NB4 (cell line): ENCODE measurements at regions not wholly inside any gene's neighbourhood (a gene's known extent, or its start where the extent isn't known, plus 50 kb on each side); places are given as distances from the start of the nearest gene placed in this dataset.

Experiments
- DNase-seq: peaks from one replicate; pipeline ENCODE4 v3.0.0; 2010; ENCODE audit warnings: low read depth
- H3K4me3 ChIP-seq: one replicate; pipeline ENCODE4 v1.5.1; 2011; ENCODE audit warnings: mild to moderate bottlenecking, low read depth, low read length, moderate library complexity
- MYC ChIP-seq: IDR thresholded peaks from 2 replicates; pipeline ENCODE4 v1.6.1; 2011; ENCODE audit warnings: low read depth, low read length
- POLR2A ChIP-seq: IDR thresholded peaks from 2 replicates; pipeline ENCODE4 v1.6.1; 2011; ENCODE audit warnings: mild to moderate bottlenecking; ENCODE audit not compliant: insufficient read length; ENCODE audit errors: extremely low read depth
- TF ChIP-seq, protein P1 (sequence below): IDR thresholded peaks from 2 replicates; pipeline ENCODE4 v1.6.1; 2011; ENCODE audit warnings: low read depth, low read length
- TF ChIP-seq, protein P2 (sequence below): IDR thresholded peaks from one replicate; pipeline ENCODE4 v1.5.1; 2012; ENCODE audit warnings: low read depth, low read length

DNA sequence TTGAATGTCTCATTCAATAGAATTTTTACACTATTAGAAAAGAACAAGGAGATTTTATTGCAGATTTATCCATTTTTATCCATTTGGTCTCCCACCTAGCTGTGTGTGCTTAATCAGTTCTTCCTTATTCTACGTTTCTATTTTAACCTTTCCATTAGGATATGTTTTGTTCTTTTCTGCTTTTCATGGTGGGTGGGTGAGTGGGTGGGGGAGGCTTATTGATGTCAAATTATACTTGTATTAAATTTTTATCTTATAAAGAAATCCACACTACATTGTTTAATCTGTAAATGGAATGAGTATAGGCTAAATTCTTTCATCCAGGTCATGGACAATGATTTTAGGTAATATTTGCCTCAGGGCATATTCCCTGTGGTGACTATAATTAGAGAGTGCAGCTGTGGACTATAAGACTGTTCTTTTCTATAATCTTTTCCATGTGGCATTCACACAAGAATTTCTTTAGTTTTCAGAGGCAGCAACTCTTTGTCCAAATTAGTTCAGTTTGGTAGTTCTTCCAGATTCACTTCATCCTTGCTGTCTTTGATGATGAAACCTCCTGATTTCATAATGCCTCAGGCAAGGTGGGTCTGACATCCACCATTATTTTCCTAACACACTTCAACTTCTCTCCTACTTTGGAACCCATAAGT lies 2451.8 kb downstream of the PCDH7 start:
- H3K4me3 ChIP-seq = no peak overlapping the region
- TF ChIP-seq, protein P1, sequence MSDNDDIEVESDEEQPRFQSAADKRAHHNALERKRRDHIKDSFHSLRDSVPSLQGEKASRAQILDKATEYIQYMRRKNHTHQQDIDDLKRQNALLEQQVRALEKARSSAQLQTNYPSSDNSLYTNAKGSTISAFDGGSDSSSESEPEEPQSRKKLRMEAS = no peak
- TF ChIP-seq, protein P2, sequence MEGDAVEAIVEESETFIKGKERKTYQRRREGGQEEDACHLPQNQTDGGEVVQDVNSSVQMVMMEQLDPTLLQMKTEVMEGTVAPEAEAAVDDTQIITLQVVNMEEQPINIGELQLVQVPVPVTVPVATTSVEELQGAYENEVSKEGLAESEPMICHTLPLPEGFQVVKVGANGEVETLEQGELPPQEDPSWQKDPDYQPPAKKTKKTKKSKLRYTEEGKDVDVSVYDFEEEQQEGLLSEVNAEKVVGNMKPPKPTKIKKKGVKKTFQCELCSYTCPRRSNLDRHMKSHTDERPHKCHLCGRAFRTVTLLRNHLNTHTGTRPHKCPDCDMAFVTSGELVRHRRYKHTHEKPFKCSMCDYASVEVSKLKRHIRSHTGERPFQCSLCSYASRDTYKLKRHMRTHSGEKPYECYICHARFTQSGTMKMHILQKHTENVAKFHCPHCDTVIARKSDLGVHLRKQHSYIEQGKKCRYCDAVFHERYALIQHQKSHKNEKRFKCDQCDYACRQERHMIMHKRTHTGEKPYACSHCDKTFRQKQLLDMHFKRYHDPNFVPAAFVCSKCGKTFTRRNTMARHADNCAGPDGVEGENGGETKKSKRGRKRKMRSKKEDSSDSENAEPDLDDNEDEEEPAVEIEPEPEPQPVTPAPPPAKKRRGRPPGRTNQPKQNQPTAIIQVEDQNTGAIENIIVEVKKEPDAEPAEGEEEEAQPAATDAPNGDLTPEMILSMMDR = no peak
- TF ChIP-seq MYC = no peak
- no peak for TF ChIP-seq POLR2A
- no peak for DNase-seq

GRCh38 chr4:33176566-33176965 lies 2456.4 kb downstream of the PCDH7 start:
- DNase-seq = no peak
- H3K4me3 ChIP-seq = no peak overlapping the region

DNA sequence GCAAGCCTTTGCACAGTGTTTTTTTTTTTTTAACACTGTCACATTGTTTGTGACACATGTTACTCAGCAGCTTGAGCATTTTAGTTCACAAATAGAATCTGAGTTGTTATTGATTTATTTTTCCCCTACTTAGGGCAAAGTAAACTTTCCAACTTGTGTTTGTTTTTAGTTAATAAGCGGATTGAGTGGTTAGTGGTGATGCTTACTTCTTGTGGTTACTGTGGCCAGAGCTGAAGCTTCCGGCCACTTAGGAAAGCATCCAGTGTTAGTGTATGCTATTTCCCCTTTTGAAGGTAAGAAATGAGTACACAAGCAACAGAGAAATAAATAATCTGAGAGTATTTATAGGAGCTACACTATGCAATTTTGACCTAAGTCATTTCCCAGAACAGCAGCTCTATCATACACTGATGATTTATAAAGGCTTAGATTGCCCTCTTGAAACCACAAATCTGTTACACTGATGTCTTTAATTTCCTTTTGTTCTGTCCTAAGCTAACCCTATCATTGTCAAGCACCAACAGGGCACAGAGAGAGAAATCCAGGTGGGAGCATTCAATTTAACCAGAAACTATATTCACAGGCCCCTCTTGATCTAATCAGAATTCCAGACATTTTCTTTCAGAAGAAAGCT lies 2464.6 kb downstream of the PCDH7 start:
- TF ChIP-seq, protein P1 = no peak
- no peak for TF ChIP-seq MYC
- TF ChIP-seq POLR2A = no peak
- TF ChIP-seq, protein P2 = no peak
- DNase-seq = peak; percentile 74
- H3K4me3 ChIP-seq = no peak overlapping the region

More at GRCh38 chr4:33176566-33176965, 2456.4 kb downstream of the PCDH7 start:
- TF ChIP-seq, protein P2 = no peak
- TF ChIP-seq, protein P1 = no peak
- no peak for TF ChIP-seq MYC
- no peak for TF ChIP-seq POLR2A

DNA sequence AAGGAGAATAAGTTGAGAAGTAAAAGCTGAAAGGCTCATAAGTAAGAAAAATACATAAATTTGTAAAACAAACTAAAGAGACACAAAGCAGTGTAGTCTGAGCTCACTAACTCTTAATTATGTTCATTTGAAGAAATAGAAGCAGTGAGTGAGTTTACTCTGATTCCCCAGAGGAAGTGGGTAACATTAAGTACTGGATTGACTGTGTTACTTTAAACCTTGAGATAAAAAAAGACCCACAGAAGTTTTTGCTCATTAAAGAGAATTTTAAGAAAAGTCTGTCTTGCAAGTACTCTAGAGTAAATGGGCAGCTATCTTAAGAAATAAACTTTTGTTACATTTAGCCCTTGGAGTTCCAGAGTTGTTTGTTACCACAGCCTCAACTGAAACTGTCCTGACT lies 2466.9 kb downstream of the PCDH7 start:
- DNase-seq = no peak

DNA sequence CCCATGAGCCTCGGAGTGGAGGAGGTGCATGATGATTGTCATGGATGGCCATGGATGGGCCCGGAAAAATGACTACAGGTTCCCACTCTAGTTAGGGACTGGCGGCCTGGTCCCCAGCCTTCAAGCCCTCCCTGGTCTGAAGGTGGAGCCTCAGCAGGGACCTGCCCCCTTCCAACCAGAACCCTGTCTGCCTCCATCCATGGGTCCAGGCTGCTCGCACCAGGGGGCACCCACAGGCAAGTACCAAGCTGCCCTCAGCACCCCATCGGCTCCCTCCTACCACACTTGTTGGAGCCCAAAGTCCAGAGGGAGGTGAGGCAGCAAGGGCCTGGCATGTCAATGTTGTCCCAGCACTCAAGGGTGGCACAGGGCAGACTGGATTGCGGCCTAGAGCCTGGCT lies 2468.6 kb downstream of the PCDH7 start:
- H3K4me3 ChIP-seq = no peak overlapping the region
- DNase-seq = no peak
- TF ChIP-seq, protein P1 = no peak
- TF ChIP-seq, protein P2 = no peak
- TF ChIP-seq POLR2A (no peak), MYC (no peak)

More for the DNA sequence above, 2466.9 kb downstream of the PCDH7 start:
- TF ChIP-seq, protein P1 = no peak
- no peak for TF ChIP-seq MYC
- no peak for TF ChIP-seq POLR2A
- TF ChIP-seq, protein P2 = no peak
- H3K4me3 ChIP-seq = no peak overlapping the region
